Uterus (tissue), 3 donors: ENCODE measurements at regions not wholly inside any gene's neighbourhood (a gene's known extent, or its start where the extent isn't known, plus 50 kb on each side); places are given as distances from the start of the nearest gene placed in this dataset.
"Not testable (repeated sequence)": the region's sequence is repeated elsewhere in the genome, so short reads cannot be mapped to it uniquely, and the experiment has no call there.

Experiments
- DNase-seq, 2 donors: peaks; one replicate each; pipeline ENCODE4 v3.0.0-alpha.2; 2019 to 2020
- H3K27ac ChIP-seq, 2 donors: fragments of 200-600 bp; sonication (generic); 1 replicate in 1 of 2; 2 replicates in 1 of 2; pipeline ENCODE4 v1.5.1; 2016 to 2018
- H3K27me3 ChIP-seq, 2 donors: fragments of 200-600 bp; sonication (generic); one replicate each; pipeline ENCODE4 v1.5.1; 2018 to 2019; ENCODE audit warnings: control low read depth in 1 of 2
- H3K36me3 ChIP-seq, 2 donors: fragments of 200-600 bp; sonication (generic); one replicate each; pipeline ENCODE4 v1.5.1; 2019; ENCODE audit warnings: control low read depth in 1 of 2
- H3K4me1 ChIP-seq, 2 donors: fragments of 200-600 bp; sonication (generic); one replicate each; pipeline ENCODE4 v1.5.1; 2018 to 2019; ENCODE audit warnings: control low read depth in 1 of 2
- H3K4me3 ChIP-seq, 2 donors: fragments of 200-600 bp; sonication (generic); 1 replicate in 1 of 2; 2 replicates in 1 of 2; pipeline ENCODE4 v1.5.1; 2018 to 2019; ENCODE audit warnings: mild to moderate bottlenecking in 1 of 2
- H3K9me3 ChIP-seq, 2 donors: fragments of 200-600 bp; sonication (generic); one replicate each; pipeline ENCODE4 v1.5.1; 2019; ENCODE audit warnings: control low read depth in 1 of 2
- POLR2A ChIP-seq, 2 donors: fragments of 450-650 bp; IDR thresholded peaks; one replicate each; pipeline ENCODE4 v1.6.1; 2016; ENCODE audit warnings: antibody characterized with exemption in 2 of 2, mild to moderate bottlenecking in 1 of 2, moderate library complexity in 1 of 2
- intact Hi-C: fragments of 100-400 bp; cut with DNase I; formaldehyde crosslinking; loops from one replicate; pipeline ENCODE4 v1.15.1; 2023; ENCODE audit warnings: low total_unique reads
- TF ChIP-seq, protein P1 (sequence below), 4 experiments: fragments of 200-600 bp in 2 of 4; fragments of 450-650 bp in 2 of 4; sonication (generic) in 2 of 4; IDR thresholded peaks; one replicate each; pipeline ENCODE4 v1.5.1; 2016 to 2019; ENCODE audit warnings: antibody characterized with exemption in 4 of 4, mild to moderate bottlenecking in 2 of 4, moderate library complexity in 1 of 4
- donor health status: DM: yes; HTN: yes; CAD: no.

DNA sequence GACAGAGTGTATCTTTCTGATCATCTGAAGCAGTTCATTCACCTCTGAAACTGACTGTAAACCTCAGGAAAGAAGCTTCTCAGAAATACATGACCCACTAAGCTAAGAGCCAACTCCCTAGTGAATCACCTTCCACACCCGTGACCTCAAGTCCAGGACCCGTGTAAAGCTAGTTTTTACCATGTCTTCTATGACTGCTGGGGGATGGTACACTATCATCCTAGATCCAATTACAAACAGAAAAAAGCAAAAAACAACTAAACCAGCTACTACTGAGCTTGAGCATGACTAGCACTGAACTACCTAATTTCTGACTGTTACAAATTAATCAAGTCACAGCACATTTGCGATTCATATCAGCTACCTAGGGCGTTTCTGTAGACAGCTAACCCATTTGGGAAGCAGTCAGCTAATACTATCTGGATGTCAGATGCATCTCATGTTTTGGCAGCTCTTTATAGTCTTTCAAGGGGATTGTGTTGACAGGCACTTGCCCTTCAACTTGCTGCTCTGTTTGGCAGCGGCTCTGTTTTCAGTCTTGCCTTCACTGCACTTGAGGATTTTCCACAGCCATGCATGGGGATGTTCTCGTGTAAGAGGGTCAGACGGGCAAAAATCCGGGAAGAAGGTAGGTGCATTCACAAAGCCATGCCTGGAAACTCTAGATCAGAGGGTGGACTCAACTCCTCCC, 350.3 kb downstream of the ANAPC1 start:
- H3K27me3 ChIP-seq, DNase-seq, H3K9me3 ChIP-seq, H3K4me1 ChIP-seq, H3K36me3 ChIP-seq, intact Hi-C loops, H3K4me3 ChIP-seq: not testable (repeated sequence)
- peak overlapping the region in 1 of 2 donors; percentile 20 for H3K27ac ChIP-seq

- Histone ChIP-seq H3K9me3 (no peaks in the 10 kb centered on the region), H3K27me3 (no peaks in the 10 kb centered on the region), H3K27ac (peak overlapping the region; percentile 33 to 44), H3K4me3 (no peak overlapping the region), H3K36me3 (no peaks in the 10 kb centered on the region), H3K4me1 (no peaks in the 10 kb centered on the region)
- intact Hi-C loops: no loop called here
- DNase-seq: no peak
- TF ChIP-seq, protein P1, sequence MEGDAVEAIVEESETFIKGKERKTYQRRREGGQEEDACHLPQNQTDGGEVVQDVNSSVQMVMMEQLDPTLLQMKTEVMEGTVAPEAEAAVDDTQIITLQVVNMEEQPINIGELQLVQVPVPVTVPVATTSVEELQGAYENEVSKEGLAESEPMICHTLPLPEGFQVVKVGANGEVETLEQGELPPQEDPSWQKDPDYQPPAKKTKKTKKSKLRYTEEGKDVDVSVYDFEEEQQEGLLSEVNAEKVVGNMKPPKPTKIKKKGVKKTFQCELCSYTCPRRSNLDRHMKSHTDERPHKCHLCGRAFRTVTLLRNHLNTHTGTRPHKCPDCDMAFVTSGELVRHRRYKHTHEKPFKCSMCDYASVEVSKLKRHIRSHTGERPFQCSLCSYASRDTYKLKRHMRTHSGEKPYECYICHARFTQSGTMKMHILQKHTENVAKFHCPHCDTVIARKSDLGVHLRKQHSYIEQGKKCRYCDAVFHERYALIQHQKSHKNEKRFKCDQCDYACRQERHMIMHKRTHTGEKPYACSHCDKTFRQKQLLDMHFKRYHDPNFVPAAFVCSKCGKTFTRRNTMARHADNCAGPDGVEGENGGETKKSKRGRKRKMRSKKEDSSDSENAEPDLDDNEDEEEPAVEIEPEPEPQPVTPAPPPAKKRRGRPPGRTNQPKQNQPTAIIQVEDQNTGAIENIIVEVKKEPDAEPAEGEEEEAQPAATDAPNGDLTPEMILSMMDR (IDR thresholded peaks at IDR 0.05): no peak
- TF ChIP-seq POLR2A (IDR thresholded peaks at IDR 0.05): no peak
Measured at GRCh38 chr2:111534910-111535352, 349.1 kb downstream of the ANAPC1 start.

- H3K27ac ChIP-seq: peak overlapping the region; percentile 33 to 44
- DNase-seq: peak; percentile 24 to 29
Measured at GRCh38 chr2:111535404-111535803, 348.6 kb downstream of the ANAPC1 start.

GRCh38 chr2:111537078-111537655, 346.8 kb downstream of the ANAPC1 start:
- no peaks in the 10 kb centered on the region for H3K4me1 ChIP-seq
- no peaks in the 10 kb centered on the region for H3K36me3 ChIP-seq
- H3K4me3 ChIP-seq: no peak overlapping the region
- H3K27me3 ChIP-seq: no peaks in the 10 kb centered on the region
- TF ChIP-seq, protein P1 (IDR thresholded peaks at IDR 0.05): no peak
- TF ChIP-seq POLR2A (IDR thresholded peaks at IDR 0.05): no peak
- intact Hi-C loops: no loop called here
- H3K27ac ChIP-seq: no peak overlapping the region
- no peak for DNase-seq
- H3K9me3 ChIP-seq: no peaks in the 10 kb centered on the region

More at GRCh38 chr2:111535404-111535803, 348.6 kb downstream of the ANAPC1 start:
- no peaks in the 10 kb centered on the region for H3K36me3 ChIP-seq
- intact Hi-C loops: no loop called here
- H3K4me1 ChIP-seq: no peaks in the 10 kb centered on the region
- H3K4me3 ChIP-seq: no peak overlapping the region
- H3K9me3 ChIP-seq: no peaks in the 10 kb centered on the region
- no peaks in the 10 kb centered on the region for H3K27me3 ChIP-seq
- TF ChIP-seq, protein P1 (IDR thresholded peaks at IDR 0.05): no peak
- TF ChIP-seq POLR2A (IDR thresholded peaks at IDR 0.05): no peak

DNA sequence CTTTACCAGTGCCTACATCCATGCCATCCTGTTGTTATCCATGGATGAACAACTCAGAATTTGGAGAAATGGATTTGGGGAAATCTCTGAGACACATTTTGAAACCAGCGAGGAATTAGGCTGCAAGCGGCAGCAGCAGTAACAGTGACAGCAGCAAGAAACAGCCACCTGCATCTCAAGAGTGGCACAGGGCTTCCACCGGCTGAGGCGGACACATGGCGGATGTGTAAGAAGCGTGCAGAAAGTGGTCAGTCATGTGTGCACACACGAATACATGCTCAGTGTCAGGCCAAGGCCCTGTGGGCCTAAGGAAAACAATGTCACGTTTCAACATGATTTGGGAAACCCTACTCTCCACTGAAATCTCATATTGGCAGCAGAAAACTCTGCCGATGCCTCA, 344.0 kb downstream of the ANAPC1 start:
- H3K27ac ChIP-seq, H3K27me3 ChIP-seq, intact Hi-C loops, H3K36me3 ChIP-seq, DNase-seq, H3K9me3 ChIP-seq, H3K4me3 ChIP-seq, H3K4me1 ChIP-seq: not testable (repeated sequence)

- H3K27me3 ChIP-seq, H3K36me3 ChIP-seq, H3K4me3 ChIP-seq, DNase-seq, intact Hi-C loops, H3K27ac ChIP-seq, H3K4me1 ChIP-seq, H3K9me3 ChIP-seq: not testable (repeated sequence)
Measured at GRCh38 chr2:111542120-111542774, 341.7 kb downstream of the ANAPC1 start.

GRCh38 chr2:111544006-111544405, 340.0 kb downstream of the ANAPC1 start:
- intact Hi-C loops, H3K9me3 ChIP-seq, H3K4me3 ChIP-seq, DNase-seq, H3K27ac ChIP-seq, H3K27me3 ChIP-seq, H3K4me1 ChIP-seq, H3K36me3 ChIP-seq: not testable (repeated sequence)

DNA sequence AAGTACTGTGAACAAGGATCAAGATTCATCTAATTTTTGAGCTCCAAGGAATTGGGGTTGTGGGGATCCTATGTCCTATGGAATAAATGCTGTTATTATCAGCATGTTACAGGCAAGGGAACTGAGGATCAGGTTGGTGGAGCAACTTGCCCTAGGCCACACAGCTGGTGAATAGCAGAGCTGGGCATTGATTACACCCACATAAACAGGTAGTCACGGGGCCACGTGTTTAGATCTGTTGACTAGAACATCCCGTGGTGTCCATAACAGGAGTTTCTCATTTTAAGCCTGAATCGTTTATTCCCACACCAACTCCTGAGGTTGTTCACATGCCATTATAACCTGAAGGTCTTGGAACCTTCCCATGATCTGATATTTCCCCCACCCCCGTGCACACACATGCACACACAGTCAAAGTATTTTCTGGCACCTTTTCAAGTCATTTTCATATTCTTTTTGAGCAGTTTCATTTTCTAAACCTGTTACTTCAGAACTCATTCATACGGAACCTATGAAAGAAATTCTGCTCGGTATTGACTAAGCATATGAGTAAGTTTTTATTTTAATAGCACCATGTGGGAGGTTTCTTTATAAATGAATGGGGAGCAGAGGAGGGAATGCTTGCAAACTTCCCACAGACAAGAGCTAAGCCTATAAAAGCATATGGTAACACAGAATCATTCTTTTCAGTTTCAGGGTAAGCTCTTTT, 338.1 kb downstream of the ANAPC1 start:
- H3K4me3 ChIP-seq, H3K36me3 ChIP-seq, H3K27me3 ChIP-seq, DNase-seq, H3K4me1 ChIP-seq, intact Hi-C loops, H3K27ac ChIP-seq, H3K9me3 ChIP-seq: not testable (repeated sequence)

DNA sequence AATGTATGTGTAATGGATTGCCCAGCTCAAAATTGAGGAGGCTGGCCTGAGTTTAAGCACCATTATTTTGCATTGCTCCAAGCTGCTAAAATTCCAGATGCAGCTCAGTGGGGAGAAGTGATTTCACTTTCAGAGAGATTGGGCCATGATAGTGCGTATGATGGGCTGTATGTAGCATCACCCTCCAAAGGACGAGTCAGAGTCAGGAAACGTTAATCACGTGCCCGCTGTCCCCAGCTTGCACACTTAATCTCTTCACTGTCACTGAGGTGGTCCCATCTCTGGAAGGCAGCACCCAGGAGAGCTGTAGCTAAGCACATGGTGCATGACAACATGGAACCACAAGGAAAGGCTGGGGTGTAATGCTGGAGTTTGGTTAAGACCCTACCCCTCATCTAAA, 337.4 kb downstream of the ANAPC1 start:
- intact Hi-C loops, DNase-seq, H3K9me3 ChIP-seq, H3K27me3 ChIP-seq, H3K36me3 ChIP-seq, H3K4me1 ChIP-seq, H3K27ac ChIP-seq, H3K4me3 ChIP-seq: not testable (repeated sequence)
